GM18868 (cell line): ENCODE measurements at regions not wholly inside any gene's neighbourhood (a gene's known extent, or its start where the extent isn't known, plus 50 kb on each side); places are given as distances from the start of the nearest gene placed in this dataset.

Source experiments
- ATAC-seq: cut with Tn5 transposase; IDR thresholded peaks from one replicate; pipeline ENCODE4 v1.9.1; 2021; ENCODE audit warnings: mild to moderate bottlenecking, moderate library complexity; ENCODE audit not compliant: unreplicated experiment

GRCh38 chr6:97790926-97791590 is 508.0 kb upstream of the MMS22L start:
- ATAC-seq, result no peak

- ATAC-seq, result no peak
These were observed 522.6 kb upstream of the MMS22L start for GRCh38 chr6:97805596-97805995.

- ATAC-seq, result no peak
These were observed 529.9 kb upstream of the MMS22L start for GRCh38 chr6:97812940-97813339.

- ATAC-seq, result no peak
These were observed 531.0 kb upstream of the MMS22L start for GRCh38 chr6:97813889-97814567.

- no peak for ATAC-seq
These were observed 532.3 kb upstream of the MMS22L start for GRCh38 chr6:97815301-97815812.

GRCh38 chr6:97816526-97816925 is 533.5 kb upstream of the MMS22L start:
- no peak for ATAC-seq

- ATAC-seq, result no peak
These were observed 536.7 kb upstream of the MMS22L start for GRCh38 chr6:97819710-97820109.

GRCh38 chr6:97820400-97820799 is 537.4 kb upstream of the MMS22L start:
- no peak for ATAC-seq

GRCh38 chr6:97822632-97823031 is 539.6 kb upstream of the MMS22L start:
- ATAC-seq, result no peak

- ATAC-seq, result no peak
These were observed 558.7 kb upstream of the MMS22L start for GRCh38 chr6:97841763-97842162.

- no peak for ATAC-seq
These were observed 559.5 kb upstream of the MMS22L start for GRCh38 chr6:97842521-97842920.

GRCh38 chr6:97849390-97849789 is 566.4 kb upstream of the MMS22L start:
- no peak for ATAC-seq

- ATAC-seq, result no peak
These were observed 567.6 kb upstream of the MMS22L start for GRCh38 chr6:97850458-97851212.

GRCh38 chr6:97863697-97864096 is 580.7 kb upstream of the MMS22L start:
- ATAC-seq, result no peak

- no peak for ATAC-seq
These were observed 581.4 kb upstream of the MMS22L start for GRCh38 chr6:97864366-97864765.

- no peak for ATAC-seq
These were observed 581.8 kb upstream of the MMS22L start for GRCh38 chr6:97864826-97865225.

GRCh38 chr6:97865612-97866011 is 582.6 kb upstream of the MMS22L start:
- ATAC-seq, result no peak

GRCh38 chr6:97866616-97867015 is 583.6 kb upstream of the MMS22L start:
- ATAC-seq, result no peak

- ATAC-seq, result no peak
These were observed 584.2 kb upstream of the MMS22L start for GRCh38 chr6:97867177-97867576.

- ATAC-seq, result no peak
These were observed 587.3 kb upstream of the MMS22L start for GRCh38 chr6:97870273-97870672.

GRCh38 chr6:97876711-97877110 is 593.7 kb upstream of the MMS22L start:
- ATAC-seq, result no peak

GRCh38 chr6:97882755-97883154 is 599.7 kb upstream of the MMS22L start:
- no peak for ATAC-seq
